SK-N-MC (cell line): ENCODE measurements at regions not wholly inside any gene's neighbourhood (a gene's known extent, or its start where the extent isn't known, plus 50 kb on each side); places are given as distances from the start of the nearest gene placed in this dataset.

Experiments used
- EZH2 ChIP-seq: fragments of 200-600 bp; sonication (generic); IDR thresholded peaks from one replicate; pipeline ENCODE4 v1.6.1; 2017; ENCODE audit warnings: antibody characterized with exemption
- POLR2AphosphoS5 ChIP-seq: IDR thresholded peaks from 2 replicates; pipeline ENCODE4 v1.6.1; 2012; ENCODE audit warnings: mild to moderate bottlenecking, low read depth, low read length, borderline replicate concordance

GRCh38 chr6:141464490-141464889 lies 668.2 kb upstream of the GJE1 start:
- no peak for TF ChIP-seq POLR2AphosphoS5
- TF ChIP-seq EZH2 = no peak
